GM23338 (cell line): ENCODE measurements at regions not wholly inside any gene's neighbourhood (a gene's known extent, or its start where the extent isn't known, plus 50 kb on each side); places are given as distances from the start of the nearest gene placed in this dataset.

Experiments used
- ATAC-seq: fragments of 200-7000 bp; cut with Tn5 transposase; 3 replicates; pipeline ENCODE4 v1.9.1; 2020
- DNase-seq: peaks from one replicate; pipeline ENCODE4 v3.0.0-alpha.2; 2015; ENCODE audit warnings: low spot score
- H2AFZ ChIP-seq: fragments of 200-600 bp; sonication (generic); 2 replicates; pipeline ENCODE4 v1.8.0; 2016; ENCODE audit warnings: antibody characterized with exemption, mild to moderate bottlenecking, moderate library complexity
- H3F3A ChIP-seq: fragments of 200-600 bp; sonication (generic); replicated peaks from 2 replicates; pipeline ENCODE4 v1.8.0; 2017; ENCODE audit warnings: antibody characterized with exemption, mixed run types, low read depth
- H3K27ac ChIP-seq: fragments of 200-600 bp; sonication (generic); 2 replicates; pipeline ENCODE4 v1.6.1; 2016; ENCODE audit warnings: low read depth
- H3K27me3 ChIP-seq: fragments of 200-600 bp; sonication (generic); 2 replicates; pipeline ENCODE4 v1.8.0; 2016; ENCODE audit warnings: mild to moderate bottlenecking, mixed run types, moderate library complexity; ENCODE audit not compliant: insufficient read depth
- H3K36me3 ChIP-seq: fragments of 200-600 bp; sonication (generic); 2 replicates; pipeline ENCODE4 v1.8.0; 2016; ENCODE audit warnings: mild to moderate bottlenecking; ENCODE audit not compliant: insufficient read depth
- H3K4me1 ChIP-seq: fragments of 200-600 bp; sonication (generic); 2 replicates; pipeline ENCODE4 v1.8.0; 2016; ENCODE audit warnings: mild to moderate bottlenecking, moderate library complexity; ENCODE audit not compliant: insufficient read depth
- H3K4me2 ChIP-seq: fragments of 200-600 bp; sonication (generic); 2 replicates; pipeline ENCODE4 v1.7.1; 2017; ENCODE audit warnings: mixed run types
- H3K4me3 ChIP-seq: fragments of 200-600 bp; sonication (generic); 2 replicates; pipeline ENCODE4 v1.6.1; 2016; ENCODE audit warnings: mixed run types
- H3K79me2 ChIP-seq: fragments of 200-600 bp; sonication (generic); replicated peaks from 2 replicates; pipeline ENCODE4 v1.8.0; 2017; ENCODE audit warnings: mild to moderate bottlenecking; ENCODE audit not compliant: insufficient read depth
- H3K9me2 ChIP-seq: fragments of 200-600 bp; sonication (generic); 2 replicates; pipeline ENCODE4 v1.8.0; 2017; ENCODE audit not compliant: insufficient read depth
- H4K20me1 ChIP-seq: fragments of 200-600 bp; sonication (generic); replicated peaks from 2 replicates; pipeline ENCODE4 v1.8.0; 2017; ENCODE audit warnings: mild to moderate bottlenecking; ENCODE audit not compliant: insufficient read depth
- H3K27ac Mint-ChIP-seq: 2 replicates; pipeline ENCODE4 v1.8.0; 2020; ENCODE audit warnings: inconsistent platforms, mild to moderate bottlenecking, moderate library complexity, mixed read lengths
- H3K27me3 Mint-ChIP-seq: 3 replicates; pipeline ENCODE4 v1.8.0; 2022; ENCODE audit warnings: low read depth, mild to moderate bottlenecking, moderate library complexity, mixed read lengths, inconsistent platforms; ENCODE audit not compliant: insufficient read depth, poor library complexity
- H3K36me3 Mint-ChIP-seq: 3 replicates; pipeline ENCODE4 v1.8.0; 2021; ENCODE audit warnings: low read depth, mild to moderate bottlenecking, inconsistent platforms, moderate library complexity, mixed read lengths
- H3K4me1 Mint-ChIP-seq: 3 replicates; pipeline ENCODE4 v1.8.0; 2020; ENCODE audit warnings: mild to moderate bottlenecking, inconsistent platforms, mixed read lengths
- H3K4me3 Mint-ChIP-seq: 3 replicates; pipeline ENCODE4 v1.8.0; 2021; ENCODE audit warnings: moderate library complexity, mild to moderate bottlenecking, inconsistent platforms, mixed read lengths
- H3K9me3 Mint-ChIP-seq: 3 replicates; pipeline ENCODE4 v1.8.0; 2020; ENCODE audit warnings: moderate library complexity, mild to moderate bottlenecking, inconsistent platforms, mixed read lengths
- CREB1 ChIP-seq: fragments of 250-450 bp; sonication (Bioruptor Pico); IDR thresholded peaks from 2 replicates; pipeline ENCODE4 v1.5.0; 2020; ENCODE audit warnings: low read depth, mild to moderate bottlenecking, moderate library complexity
- EZH2 ChIP-seq: fragments of 200-600 bp; sonication (generic); IDR thresholded peaks from one replicate; pipeline ENCODE4 v1.8.0; 2017; ENCODE audit warnings: antibody characterized with exemption, mild to moderate bottlenecking, low read depth; ENCODE audit not compliant: unreplicated experiment
- EZH2phosphoT487 ChIP-seq: fragments of 200-600 bp; sonication (generic); IDR thresholded peaks from one replicate; pipeline ENCODE4 v1.8.1; 2018; ENCODE audit warnings: antibody characterized with exemption; ENCODE audit not compliant: unreplicated experiment
- JUNB ChIP-seq: IDR thresholded peaks from one replicate; pipeline ENCODE4 v1.6.1; 2016; ENCODE audit warnings: antibody characterized with exemption; ENCODE audit not compliant: unreplicated experiment
- NANOG ChIP-seq: IDR thresholded peaks from 2 replicates; pipeline ENCODE4 v1.6.1; 2016; ENCODE audit warnings: antibody characterized with exemption, borderline replicate concordance
- POLR2AphosphoS5 ChIP-seq: IDR thresholded peaks from 2 replicates; pipeline ENCODE4 v1.6.1; 2016; ENCODE audit warnings: antibody characterized with exemption, low read depth
- STAT1 ChIP-seq: IDR thresholded peaks from one replicate; pipeline ENCODE4 v1.6.1; 2016; ENCODE audit warnings: antibody characterized with exemption; ENCODE audit not compliant: unreplicated experiment
- ZNF114 ChIP-seq: fragments of 250-450 bp; sonication (Bioruptor Pico); IDR thresholded peaks from 2 replicates; pipeline ENCODE4 v1.5.0; 2020; ENCODE audit warnings: mild to moderate bottlenecking, moderate library complexity
- ZNF331 ChIP-seq: fragments of 250-450 bp; sonication (Bioruptor Pico); IDR thresholded peaks from 2 replicates; pipeline ENCODE4 v1.5.0; 2020; ENCODE audit warnings: low read depth, mild to moderate bottlenecking, moderate library complexity
- TF ChIP-seq, protein P1 (sequence below): fragments of 250-450 bp; sonication (Bioruptor Pico); IDR thresholded peaks from 2 replicates; pipeline ENCODE4 v1.5.0; 2020; ENCODE audit warnings: mild to moderate bottlenecking, moderate library complexity
- TF ChIP-seq, protein P2 (sequence below): IDR thresholded peaks from one replicate; pipeline ENCODE4 v1.6.1; 2018; ENCODE audit warnings: antibody characterized with exemption; ENCODE audit not compliant: unreplicated experiment

DNA sequence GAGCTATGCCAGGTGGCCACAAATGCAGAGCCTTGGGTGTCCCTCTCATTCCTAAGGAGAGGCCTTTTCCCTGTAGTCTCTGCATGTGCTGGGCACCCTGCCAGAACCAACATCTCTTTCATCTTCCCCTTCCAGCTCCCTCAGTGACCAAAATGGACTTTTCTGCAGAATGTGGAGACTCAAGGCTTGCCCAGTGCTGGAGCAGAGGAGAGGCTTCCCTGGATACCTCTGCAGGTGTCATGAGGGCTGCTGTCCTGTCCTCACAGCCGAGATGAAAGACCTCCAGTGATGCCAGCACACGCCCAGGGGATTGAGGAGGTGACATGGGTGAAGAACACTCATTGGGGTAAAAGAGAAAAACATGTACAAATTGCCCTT lies 347.0 kb upstream of the AJAP1 start (continued):
- TF ChIP-seq, protein P1, sequence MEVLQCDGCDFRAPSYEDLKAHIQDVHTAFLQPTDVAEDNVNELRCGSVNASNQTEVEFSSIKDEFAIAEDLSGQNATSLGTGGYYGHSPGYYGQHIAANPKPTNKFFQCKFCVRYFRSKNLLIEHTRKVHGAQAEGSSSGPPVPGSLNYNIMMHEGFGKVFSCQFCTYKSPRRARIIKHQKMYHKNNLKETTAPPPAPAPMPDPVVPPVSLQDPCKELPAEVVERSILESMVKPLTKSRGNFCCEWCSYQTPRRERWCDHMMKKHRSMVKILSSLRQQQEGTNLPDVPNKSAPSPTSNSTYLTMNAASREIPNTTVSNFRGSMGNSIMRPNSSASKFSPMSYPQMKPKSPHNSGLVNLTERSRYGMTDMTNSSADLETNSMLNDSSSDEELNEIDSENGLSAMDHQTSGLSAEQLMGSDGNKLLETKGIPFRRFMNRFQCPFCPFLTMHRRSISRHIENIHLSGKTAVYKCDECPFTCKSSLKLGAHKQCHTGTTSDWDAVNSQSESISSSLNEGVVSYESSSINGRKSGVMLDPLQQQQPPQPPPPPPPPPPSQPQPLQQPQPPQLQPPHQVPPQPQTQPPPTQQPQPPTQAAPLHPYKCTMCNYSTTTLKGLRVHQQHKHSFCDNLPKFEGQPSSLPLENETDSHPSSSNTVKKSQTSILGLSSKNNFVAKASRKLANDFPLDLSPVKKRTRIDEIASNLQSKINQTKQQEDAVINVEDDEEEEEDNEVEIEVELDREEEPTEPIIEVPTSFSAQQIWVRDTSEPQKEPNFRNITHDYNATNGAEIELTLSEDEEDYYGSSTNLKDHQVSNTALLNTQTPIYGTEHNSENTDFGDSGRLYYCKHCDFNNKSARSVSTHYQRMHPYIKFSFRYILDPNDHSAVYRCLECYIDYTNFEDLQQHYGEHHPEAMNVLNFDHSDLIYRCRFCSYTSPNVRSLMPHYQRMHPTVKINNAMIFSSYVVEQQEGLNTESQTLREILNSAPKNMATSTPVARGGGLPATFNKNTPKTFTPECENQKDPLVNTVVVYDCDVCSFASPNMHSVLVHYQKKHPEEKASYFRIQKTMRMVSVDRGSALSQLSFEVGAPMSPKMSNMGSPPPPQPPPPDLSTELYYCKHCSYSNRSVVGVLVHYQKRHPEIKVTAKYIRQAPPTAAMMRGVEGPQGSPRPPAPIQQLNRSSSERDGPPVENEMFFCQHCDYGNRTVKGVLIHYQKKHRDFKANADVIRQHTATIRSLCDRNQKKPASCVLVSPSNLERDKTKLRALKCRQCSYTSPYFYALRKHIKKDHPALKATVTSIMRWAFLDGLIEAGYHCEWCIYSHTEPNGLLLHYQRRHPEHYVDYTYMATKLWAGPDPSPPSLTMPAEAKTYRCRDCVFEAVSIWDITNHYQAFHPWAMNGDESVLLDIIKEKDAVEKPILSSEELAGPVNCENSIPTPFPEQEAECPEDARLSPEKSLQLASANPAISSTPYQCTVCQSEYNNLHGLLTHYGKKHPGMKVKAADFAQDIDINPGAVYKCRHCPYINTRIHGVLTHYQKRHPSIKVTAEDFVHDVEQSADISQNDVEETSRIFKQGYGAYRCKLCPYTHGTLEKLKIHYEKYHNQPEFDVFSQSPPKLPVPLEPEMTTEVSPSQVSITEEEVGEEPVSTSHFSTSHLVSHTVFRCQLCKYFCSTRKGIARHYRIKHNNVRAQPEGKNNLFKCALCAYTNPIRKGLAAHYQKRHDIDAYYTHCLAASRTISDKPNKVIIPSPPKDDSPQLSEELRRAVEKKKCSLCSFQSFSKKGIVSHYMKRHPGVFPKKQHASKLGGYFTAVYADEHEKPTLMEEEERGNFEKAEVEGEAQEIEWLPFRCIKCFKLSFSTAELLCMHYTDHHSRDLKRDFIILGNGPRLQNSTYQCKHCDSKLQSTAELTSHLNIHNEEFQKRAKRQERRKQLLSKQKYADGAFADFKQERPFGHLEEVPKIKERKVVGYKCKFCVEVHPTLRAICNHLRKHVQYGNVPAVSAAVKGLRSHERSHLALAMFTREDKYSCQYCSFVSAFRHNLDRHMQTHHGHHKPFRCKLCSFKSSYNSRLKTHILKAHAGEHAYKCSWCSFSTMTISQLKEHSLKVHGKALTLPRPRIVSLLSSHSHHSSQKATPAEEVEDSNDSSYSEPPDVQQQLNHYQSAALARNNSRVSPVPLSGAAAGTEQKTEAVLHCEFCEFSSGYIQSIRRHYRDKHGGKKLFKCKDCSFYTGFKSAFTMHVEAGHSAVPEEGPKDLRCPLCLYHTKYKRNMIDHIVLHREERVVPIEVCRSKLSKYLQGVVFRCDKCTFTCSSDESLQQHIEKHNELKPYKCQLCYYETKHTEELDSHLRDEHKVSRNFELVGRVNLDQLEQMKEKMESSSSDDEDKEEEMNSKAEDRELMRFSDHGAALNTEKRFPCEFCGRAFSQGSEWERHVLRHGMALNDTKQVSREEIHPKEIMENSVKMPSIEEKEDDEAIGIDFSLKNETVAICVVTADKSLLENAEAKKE (CRISPR knock-in tag): no peak
- TF ChIP-seq EZH2 (no peak), JUNB (no peak), EZH2phosphoT487 (no peak), POLR2AphosphoS5 (no peak), NANOG (no peak), ZNF331 (CRISPR knock-in tag) (no peak), STAT1 (no peak), ZNF114 (CRISPR knock-in tag) (no peak), CREB1 (CRISPR knock-in tag) (no peak)

DNA sequence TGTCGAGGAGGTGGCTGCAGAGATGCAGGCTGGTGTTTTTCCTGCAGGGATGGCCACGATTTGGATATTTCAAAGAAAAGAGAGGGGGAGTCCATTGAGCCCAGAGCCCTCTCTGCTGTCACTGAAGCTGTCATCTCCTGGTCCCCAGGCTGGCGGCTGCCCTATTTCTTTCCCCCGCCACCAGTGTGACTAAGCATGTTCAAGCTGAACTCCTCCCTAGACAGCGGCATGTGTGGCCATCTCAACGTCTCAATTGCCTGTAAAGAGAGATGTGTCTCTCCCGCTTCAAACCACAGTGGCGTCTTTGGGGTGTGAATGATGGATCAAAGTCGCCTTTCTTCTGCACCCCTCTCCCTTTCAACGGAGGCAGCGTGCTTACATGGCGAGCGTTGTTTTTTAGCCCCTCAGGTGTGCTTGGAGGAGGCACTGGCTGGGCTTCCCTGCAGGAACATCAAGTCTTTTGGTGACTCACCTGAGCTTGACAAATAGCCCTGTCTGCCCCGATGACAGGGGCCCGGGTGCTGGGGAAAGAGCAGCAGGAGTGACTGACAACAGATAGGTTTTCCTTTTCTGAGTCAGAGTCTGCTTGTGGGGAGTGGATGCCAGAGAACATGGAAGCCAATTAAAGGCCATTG lies 346.4 kb upstream of the AJAP1 start:
- H2AFZ ChIP-seq: no peak overlapping the region
- no peak overlapping the region for H3K27ac ChIP-seq
- peaks cover 94% of the 10 kb centered on the region for H3K9me3 Mint-ChIP-seq
- no peaks in the 10 kb centered on the region for H3K79me2 ChIP-seq
- ATAC-seq: no peak
- no peak for DNase-seq
- H3K36me3 Mint-ChIP-seq: peaks cover 34% of the 10 kb centered on the region
- H3K4me1 ChIP-seq: no peaks in the 10 kb centered on the region
- no peaks in the 10 kb centered on the region for H3K9me2 ChIP-seq
- no peak overlapping the region for H3K27ac Mint-ChIP-seq
- TF ChIP-seq, protein P2, sequence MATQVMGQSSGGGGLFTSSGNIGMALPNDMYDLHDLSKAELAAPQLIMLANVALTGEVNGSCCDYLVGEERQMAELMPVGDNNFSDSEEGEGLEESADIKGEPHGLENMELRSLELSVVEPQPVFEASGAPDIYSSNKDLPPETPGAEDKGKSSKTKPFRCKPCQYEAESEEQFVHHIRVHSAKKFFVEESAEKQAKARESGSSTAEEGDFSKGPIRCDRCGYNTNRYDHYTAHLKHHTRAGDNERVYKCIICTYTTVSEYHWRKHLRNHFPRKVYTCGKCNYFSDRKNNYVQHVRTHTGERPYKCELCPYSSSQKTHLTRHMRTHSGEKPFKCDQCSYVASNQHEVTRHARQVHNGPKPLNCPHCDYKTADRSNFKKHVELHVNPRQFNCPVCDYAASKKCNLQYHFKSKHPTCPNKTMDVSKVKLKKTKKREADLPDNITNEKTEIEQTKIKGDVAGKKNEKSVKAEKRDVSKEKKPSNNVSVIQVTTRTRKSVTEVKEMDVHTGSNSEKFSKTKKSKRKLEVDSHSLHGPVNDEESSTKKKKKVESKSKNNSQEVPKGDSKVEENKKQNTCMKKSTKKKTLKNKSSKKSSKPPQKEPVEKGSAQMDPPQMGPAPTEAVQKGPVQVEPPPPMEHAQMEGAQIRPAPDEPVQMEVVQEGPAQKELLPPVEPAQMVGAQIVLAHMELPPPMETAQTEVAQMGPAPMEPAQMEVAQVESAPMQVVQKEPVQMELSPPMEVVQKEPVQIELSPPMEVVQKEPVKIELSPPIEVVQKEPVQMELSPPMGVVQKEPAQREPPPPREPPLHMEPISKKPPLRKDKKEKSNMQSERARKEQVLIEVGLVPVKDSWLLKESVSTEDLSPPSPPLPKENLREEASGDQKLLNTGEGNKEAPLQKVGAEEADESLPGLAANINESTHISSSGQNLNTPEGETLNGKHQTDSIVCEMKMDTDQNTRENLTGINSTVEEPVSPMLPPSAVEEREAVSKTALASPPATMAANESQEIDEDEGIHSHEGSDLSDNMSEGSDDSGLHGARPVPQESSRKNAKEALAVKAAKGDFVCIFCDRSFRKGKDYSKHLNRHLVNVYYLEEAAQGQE: no peak
- TF ChIP-seq JUNB (no peak), CREB1 (CRISPR knock-in tag) (no peak)
- H3K4me3 Mint-ChIP-seq: no peak overlapping the region
- H3K27me3 Mint-ChIP-seq: peaks cover 9% of the 10 kb centered on the region
- H3K4me3 ChIP-seq: no peak overlapping the region
- peaks cover 9% of the 10 kb centered on the region for H3K36me3 ChIP-seq
- H3K4me2 ChIP-seq: no peak overlapping the region
- H3K27me3 ChIP-seq: no peaks in the 10 kb centered on the region
- H3K4me1 Mint-ChIP-seq: no peaks in the 10 kb centered on the region
- no peaks in the 10 kb centered on the region for H3F3A ChIP-seq
- no peaks in the 10 kb centered on the region for H4K20me1 ChIP-seq
